Upper lobe of left lung (tissue), 4 donors: ENCODE measurements at regions not wholly inside any gene's neighbourhood (a gene's known extent, or its start where the extent isn't known, plus 50 kb on each side); places are given as distances from the start of the nearest gene placed in this dataset.

Experiments used
- EP300 ChIP-seq, 4 donors: sonication (generic); formaldehyde crosslinking; IDR thresholded peaks; one replicate each; pipeline ENCODE4 v1.5.1; 2017; ENCODE audit warnings: antibody characterized with exemption in 4 of 4, control low read depth in 2 of 4
- POLR2A ChIP-seq, 4 donors: fragments of 450-650 bp; IDR thresholded peaks; one replicate each; pipeline ENCODE4 v1.5.1; 2016 to 2017; ENCODE audit warnings: antibody characterized with exemption in 4 of 4, mild to moderate bottlenecking in 2 of 4
- POLR2AphosphoS5 ChIP-seq, 2 donors: sonication (generic); formaldehyde crosslinking; IDR thresholded peaks; one replicate each; pipeline ENCODE4 v1.5.1; 2017; ENCODE audit warnings: antibody characterized with exemption in 2 of 2
- TF ChIP-seq, protein P1 (sequence below), 6 experiments: fragments of 450-650 bp in 4 of 6; fragments of 200-600 bp in 2 of 6; sonication (generic) in 2 of 6; IDR thresholded peaks; one replicate each; pipeline ENCODE4 v1.5.1; 2016 to 2019; ENCODE audit warnings: antibody characterized with exemption in 6 of 6

DNA sequence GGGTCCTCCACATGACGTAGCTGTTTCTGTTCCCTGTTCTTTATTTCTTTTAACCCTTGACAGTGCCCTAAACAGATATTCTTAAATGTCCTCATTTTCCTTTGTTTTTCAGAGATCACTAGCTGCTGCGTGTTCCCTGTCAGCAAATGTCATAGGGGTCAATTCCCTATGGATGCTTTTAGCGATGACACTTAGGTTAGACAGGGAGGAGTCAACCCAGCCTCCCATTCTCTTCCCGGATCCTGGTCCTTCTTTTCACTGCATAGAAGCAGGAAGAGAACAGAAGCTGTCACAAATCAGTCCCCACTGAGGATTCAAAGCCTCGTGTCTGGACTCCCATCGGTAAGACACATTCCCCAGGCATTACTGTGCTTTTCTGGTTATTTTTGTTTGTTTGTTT lies 392.1 kb upstream of the PRKCQ start:
- TF ChIP-seq POLR2A (IDR thresholded peaks at IDR 0.05) (no peak), POLR2AphosphoS5 (IDR thresholded peaks at IDR 0.05) (no peak), EP300 (IDR thresholded peaks at IDR 0.05) (no peak)
- TF ChIP-seq, protein P1, sequence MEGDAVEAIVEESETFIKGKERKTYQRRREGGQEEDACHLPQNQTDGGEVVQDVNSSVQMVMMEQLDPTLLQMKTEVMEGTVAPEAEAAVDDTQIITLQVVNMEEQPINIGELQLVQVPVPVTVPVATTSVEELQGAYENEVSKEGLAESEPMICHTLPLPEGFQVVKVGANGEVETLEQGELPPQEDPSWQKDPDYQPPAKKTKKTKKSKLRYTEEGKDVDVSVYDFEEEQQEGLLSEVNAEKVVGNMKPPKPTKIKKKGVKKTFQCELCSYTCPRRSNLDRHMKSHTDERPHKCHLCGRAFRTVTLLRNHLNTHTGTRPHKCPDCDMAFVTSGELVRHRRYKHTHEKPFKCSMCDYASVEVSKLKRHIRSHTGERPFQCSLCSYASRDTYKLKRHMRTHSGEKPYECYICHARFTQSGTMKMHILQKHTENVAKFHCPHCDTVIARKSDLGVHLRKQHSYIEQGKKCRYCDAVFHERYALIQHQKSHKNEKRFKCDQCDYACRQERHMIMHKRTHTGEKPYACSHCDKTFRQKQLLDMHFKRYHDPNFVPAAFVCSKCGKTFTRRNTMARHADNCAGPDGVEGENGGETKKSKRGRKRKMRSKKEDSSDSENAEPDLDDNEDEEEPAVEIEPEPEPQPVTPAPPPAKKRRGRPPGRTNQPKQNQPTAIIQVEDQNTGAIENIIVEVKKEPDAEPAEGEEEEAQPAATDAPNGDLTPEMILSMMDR (IDR thresholded peaks at IDR 0.05) = no peak
